ENCODE measurements at regions not wholly inside any gene's neighbourhood (a gene's known extent, or its start where the extent isn't known, plus 50 kb on each side); places are given as distances from the start of the nearest gene placed in this dataset.

GRCh38 chr9:23622396-23622795 lies 203.6 kb downstream of the ELAVL2 start:
- dilution Hi-C loops (cut with MboI; ENCODE audit: extremely low pct_ligation_motif_present, low sequenced_read_pairs) = no loop called here
- FAIRE-seq (no peak), DNase-seq (ENCODE audit: low read depth, low spot score) (no peak)
- Histone ChIP-seq H2AFZ (ENCODE audit: control insufficient read depth, low read length) (no peak overlapping the region), H3K27me3 (ENCODE audit: control insufficient read depth, extremely low read depth, insufficient read depth, low read length) (no peaks in the 10 kb centered on the region), H4K20me1 (ENCODE audit: control insufficient read depth, extremely low read depth, insufficient read depth, low read length) (no peaks in the 10 kb centered on the region), H3K4me2 (ENCODE audit: control insufficient read depth, extremely low read depth, insufficient read depth, low read depth, low read length) (no peak overlapping the region), H3K4me3 (ENCODE audit: control insufficient read depth in 2 of 3, extremely low read depth in 1 of 3, insufficient read depth in 2 of 3, low read depth in 1 of 3, low read length in 3 of 3) (no peak overlapping the region), H3K4me1 (ENCODE audit: control insufficient read depth, extremely low read depth, insufficient read depth, low read length) (peaks cover 18% of the 10 kb centered on the region), H3K9me3 (ENCODE audit: control insufficient read depth, low read depth, low read length) (no peaks in the 10 kb centered on the region), H3K27ac (ENCODE audit: control insufficient read depth, insufficient read depth, low read length) (no peak overlapping the region), H3K9me1 (ENCODE audit: control insufficient read depth, extremely low read depth, insufficient read depth, low read length) (no peaks in the 10 kb centered on the region), H3K79me2 (ENCODE audit: control insufficient read depth, insufficient read depth, low read length) (no peaks in the 10 kb centered on the region), H3K36me3 (ENCODE audit: control insufficient read depth in 2 of 2, extremely low read depth in 1 of 2, insufficient read depth in 2 of 2, low read length in 2 of 2) (no peaks in the 10 kb centered on the region), H3K9ac (ENCODE audit: control insufficient read depth, extremely low read depth, insufficient read depth, low read length) (no peak overlapping the region)
- TF ChIP-seq CTCF (optimal IDR thresholded peaks at IDR 0.05 in 1 of 3, IDR thresholded peaks at IDR 0.05 in 1 of 3, conservative IDR thresholded peaks at IDR 0.05 in 1 of 3; ENCODE audit: extremely low read depth in 1 of 3, insufficient read depth in 2 of 3, low read length in 3 of 3) (no peak), EZH2 (IDR thresholded peaks at IDR 0.05; ENCODE audit: low read length) (no peak)

- no peaks in the 10 kb centered on the region for H3K36me3 ChIP-seq (ENCODE audit: control insufficient read depth in 2 of 2, extremely low read depth in 1 of 2, insufficient read depth in 2 of 2, low read length in 2 of 2)
- H3K27me3 ChIP-seq (ENCODE audit: control insufficient read depth, extremely low read depth, insufficient read depth, low read length) = no peaks in the 10 kb centered on the region
- dilution Hi-C loops (cut with MboI; ENCODE audit: extremely low pct_ligation_motif_present, low sequenced_read_pairs) = no loop called here
- H3K4me1 ChIP-seq (ENCODE audit: control insufficient read depth, extremely low read depth, insufficient read depth, low read length) = no peaks in the 10 kb centered on the region
- no peaks in the 10 kb centered on the region for H3K79me2 ChIP-seq (ENCODE audit: control insufficient read depth, insufficient read depth, low read length)
- H3K27ac ChIP-seq (ENCODE audit: control insufficient read depth, insufficient read depth, low read length) = no peak overlapping the region
- no peaks in the 10 kb centered on the region for H3K9me1 ChIP-seq (ENCODE audit: control insufficient read depth, extremely low read depth, insufficient read depth, low read length)
- DNase-seq (ENCODE audit: low read depth, low spot score) = no peak
- H3K9ac ChIP-seq (ENCODE audit: control insufficient read depth, extremely low read depth, insufficient read depth, low read length) = no peak overlapping the region
- no peak overlapping the region for H3K4me2 ChIP-seq (ENCODE audit: control insufficient read depth, extremely low read depth, insufficient read depth, low read depth, low read length)
- H2AFZ ChIP-seq (ENCODE audit: control insufficient read depth, low read length) = no peak overlapping the region
- no peaks in the 10 kb centered on the region for H3K9me3 ChIP-seq (ENCODE audit: control insufficient read depth, low read depth, low read length)
- TF ChIP-seq EZH2 (IDR thresholded peaks at IDR 0.05; ENCODE audit: low read length) = no peak
- no peak for TF ChIP-seq CTCF (optimal IDR thresholded peaks at IDR 0.05 in 1 of 3, IDR thresholded peaks at IDR 0.05 in 1 of 3, conservative IDR thresholded peaks at IDR 0.05 in 1 of 3; ENCODE audit: extremely low read depth in 1 of 3, insufficient read depth in 2 of 3, low read length in 3 of 3)
- no peak for FAIRE-seq
- no peak overlapping the region for H3K4me3 ChIP-seq (ENCODE audit: control insufficient read depth in 2 of 3, extremely low read depth in 1 of 3, insufficient read depth in 2 of 3, low read depth in 1 of 3, low read length in 3 of 3)
- no peaks in the 10 kb centered on the region for H4K20me1 ChIP-seq (ENCODE audit: control insufficient read depth, extremely low read depth, insufficient read depth, low read length)
Observed at GRCh38 chr9:23630488-23630887, 195.6 kb downstream of the ELAVL2 start.
